ENCODE measurements at regions not wholly inside any gene's neighbourhood (a gene's known extent, or its start where the extent isn't known, plus 50 kb on each side); places are given as distances from the start of the nearest gene placed in this dataset.

GRCh38 chr4:71680706-71681105 is 103.2 kb downstream of the GC start:
- no peak for TF ChIP-seq FOXK2 (IDR thresholded peaks at IDR 0.05)
- no peak for TF ChIP-seq SUZ12 (IDR thresholded peaks at IDR 0.05)

Data from HEK293T (cell line).